SH-SY5Y (cell line): ENCODE measurements at regions not wholly inside any gene's neighbourhood (a gene's known extent, or its start where the extent isn't known, plus 50 kb on each side); places are given as distances from the start of the nearest gene placed in this dataset.

Source experiments
- GATA2 ChIP-seq: IDR thresholded peaks from 2 replicates; pipeline ENCODE4 v1.6.1; 2011; ENCODE audit warnings: mild to moderate bottlenecking, low read depth, low read length
- GATA3 ChIP-seq: IDR thresholded peaks from 2 replicates; pipeline ENCODE4 v1.6.1; 2011; ENCODE audit warnings: low read depth, mild to moderate bottlenecking, low read length, moderate library complexity

GRCh38 chr10:89121764-89122020, 85.4 kb downstream of the CH25H start:
- TF ChIP-seq GATA2 (no peak), GATA3 (no peak)
